Caco-2 (cell line): ENCODE measurements at regions not wholly inside any gene's neighbourhood (a gene's known extent, or its start where the extent isn't known, plus 50 kb on each side); places are given as distances from the start of the nearest gene placed in this dataset.

Source experiments
- BruUV-seq: library from RNA; stranded (reverse); fragments of 400-500 nt; replicated peaks from 2 replicates; lab custom pipeline; 2021; lab: Mats Ljungman, UMichigan
- CTCF ChIA-PET: fragments of 300-600 bp; sonication (Branson Sonifier 250); formaldehyde crosslinking; loops from one replicate; lab custom pipeline; 2022; ENCODE audit warnings: antibody characterized with exemption; lab: Charles Lee
- POLR2A ChIA-PET: fragments of 300-600 bp; sonication (Branson Sonifier 250); formaldehyde crosslinking; loops from one replicate; lab custom pipeline; 2022; ENCODE audit warnings: antibody characterized with exemption; lab: Charles Lee
- DNase-seq, 2 experiments: peaks; one replicate each; pipeline versions ENCODE4 v3.0.0 to v3.0.0-alpha.2; 2020 to 2022
- H3K27me3 ChIP-seq: replicated peaks from 2 replicates; pipeline ENCODE4 v1.6.0; 2011; ENCODE audit warnings: low read length; ENCODE audit not compliant: control insufficient read depth, insufficient read depth
- H3K36me3 ChIP-seq: 2 replicates; pipeline ENCODE4 v1.5.1; 2011; ENCODE audit warnings: low read length; ENCODE audit not compliant: control insufficient read depth, insufficient read depth
- H3K4me1 ChIP-seq: fragments of 250-450 bp; sonication (Bioruptor Pico); 2 replicates; pipeline ENCODE4 v1.5.1; 2020; ENCODE audit warnings: mild to moderate bottlenecking
- H3K4me3 ChIP-seq: 2 replicates; pipeline ENCODE4 v1.5.1; 2011; ENCODE audit warnings: low read depth, mild to moderate bottlenecking, control low read depth, low read length
- H3K9me3 ChIP-seq: fragments of 250-450 bp; sonication (Bioruptor Pico); 2 replicates; pipeline ENCODE4 v1.5.1; 2020; ENCODE audit warnings: mild to moderate bottlenecking, moderate library complexity
- H3K27ac Mint-ChIP-seq: one replicate; pipeline ENCODE4 v1.8.0; 2022; ENCODE audit warnings: mixed read lengths; ENCODE audit not compliant: unreplicated experiment
- H3K27me3 Mint-ChIP-seq: one replicate; pipeline ENCODE4 v1.8.0; 2022; ENCODE audit warnings: mixed read lengths; ENCODE audit not compliant: insufficient read depth, unreplicated experiment
- H3K36me3 Mint-ChIP-seq: one replicate; pipeline ENCODE4 v1.8.0; 2022; ENCODE audit warnings: mild to moderate bottlenecking, mixed read lengths; ENCODE audit not compliant: insufficient read depth, unreplicated experiment
- H3K4me1 Mint-ChIP-seq: one replicate; pipeline ENCODE4 v1.8.0; 2022; ENCODE audit warnings: low read depth, mixed read lengths; ENCODE audit not compliant: unreplicated experiment
- H3K4me3 Mint-ChIP-seq: one replicate; pipeline ENCODE4 v1.8.0; 2022; ENCODE audit warnings: mild to moderate bottlenecking, moderate library complexity, mixed read lengths; ENCODE audit not compliant: unreplicated experiment
- H3K9me3 Mint-ChIP-seq: one replicate; pipeline ENCODE4 v1.8.0; 2022; ENCODE audit warnings: mixed read lengths; ENCODE audit not compliant: unreplicated experiment
- CTCF ChIP-seq, 2 experiments: fragments of 200-600 bp in 1 of 2; IDR thresholded peaks; 1 replicate in 1 of 2; 2 replicates in 1 of 2; pipeline versions ENCODE4 v1.5.1 to v1.8.0; 2011 to 2022; ENCODE audit warnings: antibody characterized with exemption in 1 of 2, control low read depth in 1 of 2, inconsistent platforms in 1 of 2, low read depth in 1 of 2, low read length in 1 of 2, mild to moderate bottlenecking in 1 of 2, moderate library complexity in 1 of 2; ENCODE audit not compliant: insufficient read depth in 1 of 2, severe bottlenecking in 1 of 2, unreplicated experiment in 1 of 2
- intact Hi-C: fragments of 100-400 bp; cut with micrococcal nuclease; formaldehyde crosslinking; loops from one replicate; pipeline ENCODE4 v1.10.0; 2022; ENCODE audit not compliant: unreplicated experiment

- DNase-seq: no peak
- intact Hi-C loops: no loop called here
- Mint-ChIP-seq H3K4me3 (no peak overlapping the region), H3K36me3 (no peaks in the 10 kb centered on the region), H3K4me1 (no peaks in the 10 kb centered on the region), H3K27ac (no peak overlapping the region), H3K27me3 (no peaks in the 10 kb centered on the region), H3K9me3 (no peaks in the 10 kb centered on the region)
- no peaks in the 10 kb centered on the region for H3K36me3 ChIP-seq
- H3K4me3 ChIP-seq: no peak overlapping the region
- POLR2A ChIA-PET: no interaction called here
- H3K27me3 ChIP-seq: no peaks in the 10 kb centered on the region
- H3K4me1 ChIP-seq: no peaks in the 10 kb centered on the region
- BruUV-seq: no TSS peak
- H3K9me3 ChIP-seq: no peaks in the 10 kb centered on the region
- CTCF ChIA-PET: no interaction called here
- TF ChIP-seq CTCF (IDR thresholded peaks at IDR 0.05; ENCODE audit: insufficient read depth in 1 of 2, low read depth in 1 of 2, low read length in 1 of 2, severe bottlenecking in 1 of 2, unreplicated experiment in 1 of 2): no peak
These were observed 872.7 kb downstream of the SLC16A7 start for GRCh38 chr12:60468546-60468945.

GRCh38 chr12:60475825-60476224, 880.0 kb downstream of the SLC16A7 start:
- H3K36me3 ChIP-seq: no peaks in the 10 kb centered on the region
- CTCF ChIA-PET: no interaction called here
- H3K4me1 Mint-ChIP-seq: no peaks in the 10 kb centered on the region
- no peaks in the 10 kb centered on the region for H3K9me3 ChIP-seq
- BruUV-seq: no TSS peak
- no peak overlapping the region for H3K27ac Mint-ChIP-seq
- H3K4me3 ChIP-seq: no peak overlapping the region
- no peak for TF ChIP-seq CTCF (IDR thresholded peaks at IDR 0.05; ENCODE audit: insufficient read depth in 1 of 2, low read depth in 1 of 2, low read length in 1 of 2, severe bottlenecking in 1 of 2, unreplicated experiment in 1 of 2)
- no peaks in the 10 kb centered on the region for H3K27me3 ChIP-seq
- H3K27me3 Mint-ChIP-seq: no peaks in the 10 kb centered on the region
- DNase-seq: no peak
- H3K4me1 ChIP-seq: no peaks in the 10 kb centered on the region
- no peaks in the 10 kb centered on the region for H3K9me3 Mint-ChIP-seq
- intact Hi-C loops: no loop called here
- POLR2A ChIA-PET: no interaction called here
- H3K4me3 Mint-ChIP-seq: no peak overlapping the region
- H3K36me3 Mint-ChIP-seq: no peaks in the 10 kb centered on the region

GRCh38 chr12:60487284-60487683, 891.5 kb downstream of the SLC16A7 start:
- CTCF ChIA-PET: no interaction called here
- POLR2A ChIA-PET: no interaction called here

More at GRCh38 chr12:60487284-60487683, 891.5 kb downstream of the SLC16A7 start:
- Mint-ChIP-seq H3K4me3 (no peak overlapping the region), H3K9me3 (no peaks in the 10 kb centered on the region), H3K36me3 (peaks cover 6% of the 10 kb centered on the region), H3K27ac (no peak overlapping the region), H3K4me1 (no peaks in the 10 kb centered on the region), H3K27me3 (no peaks in the 10 kb centered on the region)
- DNase-seq: no peak
- no TSS peak for BruUV-seq
- TF ChIP-seq CTCF (IDR thresholded peaks at IDR 0.05; ENCODE audit: insufficient read depth in 1 of 2, low read depth in 1 of 2, low read length in 1 of 2, severe bottlenecking in 1 of 2, unreplicated experiment in 1 of 2): no peak
- no peaks in the 10 kb centered on the region for H3K4me1 ChIP-seq
- intact Hi-C loops: no loop called here
- no peaks in the 10 kb centered on the region for H3K36me3 ChIP-seq
- H3K4me3 ChIP-seq: no peak overlapping the region
- no peaks in the 10 kb centered on the region for H3K9me3 ChIP-seq
- H3K27me3 ChIP-seq: no peaks in the 10 kb centered on the region
